ENCODE measurements at regions not wholly inside any gene's neighbourhood (a gene's known extent, or its start where the extent isn't known, plus 50 kb on each side); places are given as distances from the start of the nearest gene placed in this dataset.

GRCh38 chr10:131561897-131562296, 250.4 kb upstream of the TCERG1L start:
- peaks cover 4 to 35% of the 10 kb centered on the region in 2 experiments for H3K9me3 ChIP-seq (ENCODE audit: control insufficient read depth in 1 of 2, insufficient read depth in 1 of 2, low read length in 2 of 2)
- ChIA-PET CTCF (no interaction called here), POLR2A (no interaction called here)
- Mint-ChIP-seq H3K9me3 (peaks cover 12% of the 10 kb centered on the region), H3K27ac (no peak overlapping the region), H3K36me3 (ENCODE audit: low read depth) (no peaks in the 10 kb centered on the region), H3K4me3 (no peak overlapping the region), H3K4me1 (ENCODE audit: low read depth) (no peaks in the 10 kb centered on the region), H3K27me3 (peaks cover 17% of the 10 kb centered on the region)
- ATAC-seq (ENCODE audit: poor library complexity) (no peak), DNase-seq (no peak)
- no peaks in the 10 kb centered on the region for H3K27me3 ChIP-seq (ENCODE audit: control insufficient read depth in 1 of 2, insufficient read depth in 2 of 2, low read length in 2 of 2)
- no peak for TF ChIP-seq CTCF (IDR thresholded peaks at IDR 0.05)
- no peak overlapping the region for H3K27ac ChIP-seq (ENCODE audit: low read depth in 1 of 2, low read length in 2 of 2)
- intact Hi-C loops (cut with DNase I, micrococcal nuclease), result no loop called here
- H3K4me3 ChIP-seq (ENCODE audit: low read length), result no peak overlapping the region
- H3K4me1 ChIP-seq (ENCODE audit: insufficient read depth, low read length), result no peaks in the 10 kb centered on the region
- H3K36me3 ChIP-seq (ENCODE audit: insufficient read depth, low read length), result no peaks in the 10 kb centered on the region

GRCh38 chr10:131563411-131563810, 251.9 kb upstream of the TCERG1L start:
- Mint-ChIP-seq H3K4me3 (no peak overlapping the region), H3K9me3 (peaks cover 12% of the 10 kb centered on the region), H3K27ac (no peak overlapping the region), H3K36me3 (ENCODE audit: low read depth) (no peaks in the 10 kb centered on the region), H3K4me1 (ENCODE audit: low read depth) (no peaks in the 10 kb centered on the region), H3K27me3 (peaks cover 17% of the 10 kb centered on the region)
- Histone ChIP-seq H3K36me3 (ENCODE audit: insufficient read depth, low read length) (no peaks in the 10 kb centered on the region), H3K4me3 (ENCODE audit: low read length) (no peak overlapping the region), H3K27ac (ENCODE audit: low read depth in 1 of 2, low read length in 2 of 2) (no peak overlapping the region), H3K9me3 (ENCODE audit: control insufficient read depth in 1 of 2, insufficient read depth in 1 of 2, low read length in 2 of 2) (peaks cover 4 to 35% of the 10 kb centered on the region in 2 experiments), H3K27me3 (ENCODE audit: control insufficient read depth in 1 of 2, insufficient read depth in 2 of 2, low read length in 2 of 2) (no peaks in the 10 kb centered on the region), H3K4me1 (ENCODE audit: insufficient read depth, low read length) (no peaks in the 10 kb centered on the region)
- intact Hi-C loops (cut with DNase I, micrococcal nuclease), result no loop called here
- ChIA-PET CTCF (no interaction called here), POLR2A (no interaction called here)
- ATAC-seq (ENCODE audit: poor library complexity) (no peak), DNase-seq (no peak)
- TF ChIP-seq CTCF (IDR thresholded peaks at IDR 0.05), result no peak

- no peak for DNase-seq
- CTCF ChIA-PET, result no interaction called here
- Mint-ChIP-seq H3K4me3 (no peak overlapping the region), H3K4me1 (ENCODE audit: low read depth) (no peaks in the 10 kb centered on the region), H3K27ac (no peak overlapping the region), H3K27me3 (peaks cover 13% of the 10 kb centered on the region), H3K36me3 (ENCODE audit: low read depth) (no peaks in the 10 kb centered on the region), H3K9me3 (peaks cover 12% of the 10 kb centered on the region)
- H3K27ac ChIP-seq (ENCODE audit: low read depth in 1 of 2, low read length in 2 of 2), result no peak overlapping the region
- H3K9me3 ChIP-seq (ENCODE audit: control insufficient read depth in 1 of 2, insufficient read depth in 1 of 2, low read length in 2 of 2), result peaks cover 4 to 24% of the 10 kb centered on the region in 2 experiments
- ATAC-seq (ENCODE audit: poor library complexity), result no peak
- intact Hi-C loops (cut with DNase I, micrococcal nuclease), result no loop called here
- TF ChIP-seq CTCF (IDR thresholded peaks at IDR 0.05), result no peak
- no peak overlapping the region for H3K4me3 ChIP-seq (ENCODE audit: low read length)
- no peaks in the 10 kb centered on the region for H3K36me3 ChIP-seq (ENCODE audit: insufficient read depth, low read length)
- no peaks in the 10 kb centered on the region for H3K4me1 ChIP-seq (ENCODE audit: insufficient read depth, low read length)
- H3K27me3 ChIP-seq (ENCODE audit: control insufficient read depth in 1 of 2, insufficient read depth in 2 of 2, low read length in 2 of 2), result no peaks in the 10 kb centered on the region
- POLR2A ChIA-PET, result no interaction called here
These were observed 256.0 kb upstream of the TCERG1L start for GRCh38 chr10:131567279-131568162.
